Hindlimb muscle (tissue), 1 donor: ENCODE measurements at regions not wholly inside any gene's neighbourhood (a gene's known extent, or its start where the extent isn't known, plus 50 kb on each side); places are given as distances from the start of the nearest gene placed in this dataset.

Experiments
- DNase-seq: peaks from one replicate; pipeline ENCODE4 v3.0.0-alpha.2; 2013

DNA sequence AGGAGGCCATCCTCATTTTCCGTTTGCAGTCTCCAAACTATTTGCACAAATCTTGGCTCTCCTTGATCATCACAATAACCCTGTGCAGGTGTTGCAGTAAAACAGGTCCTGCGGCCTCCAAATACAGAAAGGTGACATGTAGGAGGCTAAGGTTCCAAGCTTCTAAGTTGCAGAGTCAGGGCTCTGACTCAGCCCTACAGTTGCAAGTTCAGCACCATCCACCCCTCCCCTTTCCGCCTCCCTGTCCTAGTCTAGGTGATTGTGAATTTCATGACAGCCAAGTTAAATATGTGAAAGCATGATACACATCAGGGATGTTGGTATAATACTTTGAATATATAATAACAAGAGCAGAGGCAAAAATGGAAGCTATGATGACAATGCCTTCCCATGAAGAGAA is 317.3 kb upstream of the CDH4 start:
- no peak for DNase-seq

DNA sequence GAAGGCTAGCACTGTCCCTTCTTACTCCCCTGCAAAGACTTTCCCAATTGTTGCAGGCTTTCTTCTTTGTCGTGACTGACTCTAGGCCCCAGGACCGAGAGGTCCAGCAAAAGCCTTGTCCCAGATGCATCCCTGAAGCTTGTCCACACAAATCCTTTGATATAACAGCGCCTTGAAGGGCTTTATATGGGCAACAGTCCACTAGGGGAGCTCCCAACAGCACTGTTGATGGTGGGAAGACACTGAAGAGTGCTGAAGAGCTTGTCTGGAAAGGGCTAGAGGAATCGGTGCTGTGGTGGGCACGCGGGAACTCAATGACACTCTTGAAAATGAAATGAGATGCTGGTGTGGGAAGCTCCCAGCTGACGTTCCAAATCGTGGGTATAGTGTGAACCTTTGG is 316.1 kb upstream of the CDH4 start:
- DNase-seq = no peak

- DNase-seq = peak; percentile 2
These were observed 314.5 kb upstream of the CDH4 start for GRCh38 chr20:60937585-60937984.

DNA sequence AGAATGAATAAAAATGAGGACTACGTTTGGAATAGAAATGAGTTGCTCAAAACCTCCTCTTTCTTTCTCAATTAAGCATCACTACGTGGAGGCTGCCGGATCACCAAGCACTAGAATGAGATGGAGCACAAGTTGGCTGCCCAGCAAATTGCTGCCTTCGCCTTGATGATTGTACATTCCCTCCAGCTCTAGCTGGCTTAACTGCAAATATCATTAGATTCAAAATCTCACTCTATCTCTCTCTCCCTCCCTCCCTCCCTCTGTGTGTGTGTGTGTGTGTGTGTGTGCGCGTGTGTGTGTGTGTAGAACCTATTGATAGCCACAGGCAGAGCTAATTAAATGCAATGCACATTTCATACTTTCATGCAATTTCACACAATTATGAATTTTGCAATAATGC is 310.7 kb upstream of the CDH4 start:
- DNase-seq = no peak

DNA sequence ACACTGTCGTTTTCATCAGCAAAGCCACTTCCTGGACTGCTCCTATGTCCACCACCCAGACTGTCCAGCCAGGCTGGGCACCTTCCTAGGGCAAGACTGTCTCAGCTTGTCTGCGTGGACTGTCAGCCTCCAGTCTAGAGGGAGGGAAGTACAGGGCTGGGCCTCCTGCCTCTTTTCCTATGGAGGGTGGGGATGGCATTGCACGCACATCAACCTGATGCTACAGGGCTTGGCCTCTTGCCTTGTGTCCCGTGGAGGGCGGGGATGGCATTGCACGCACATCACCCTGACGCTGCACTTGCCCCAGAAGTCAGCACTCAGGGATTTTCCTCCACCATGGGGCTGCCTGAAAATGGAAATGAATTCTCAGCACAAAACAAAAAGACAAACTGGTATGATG is 304.2 kb upstream of the CDH4 start:
- DNase-seq = no peak

DNA sequence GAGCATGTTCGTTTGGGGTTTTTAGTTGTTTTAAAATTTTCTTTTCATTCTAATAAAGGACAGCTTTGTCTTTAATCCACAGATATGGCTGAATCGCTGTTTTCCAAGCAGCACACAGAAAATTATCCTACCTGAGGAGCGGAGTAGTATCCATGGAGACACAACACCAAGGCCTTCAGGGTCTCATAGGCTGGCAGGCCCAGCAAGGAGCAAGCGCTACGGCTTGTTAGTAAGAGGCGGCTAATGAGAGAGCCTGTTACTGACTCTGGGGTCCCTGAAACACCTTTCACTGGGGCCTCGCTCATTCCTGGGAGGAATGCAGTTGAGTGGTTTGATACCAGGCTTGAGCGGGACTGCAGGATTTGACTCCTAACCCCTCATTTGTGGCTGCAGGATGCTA is 303.8 kb upstream of the CDH4 start:
- DNase-seq = no peak

- DNase-seq = no peak
These were observed 301.5 kb upstream of the CDH4 start for GRCh38 chr20:60950561-60950960.

DNA sequence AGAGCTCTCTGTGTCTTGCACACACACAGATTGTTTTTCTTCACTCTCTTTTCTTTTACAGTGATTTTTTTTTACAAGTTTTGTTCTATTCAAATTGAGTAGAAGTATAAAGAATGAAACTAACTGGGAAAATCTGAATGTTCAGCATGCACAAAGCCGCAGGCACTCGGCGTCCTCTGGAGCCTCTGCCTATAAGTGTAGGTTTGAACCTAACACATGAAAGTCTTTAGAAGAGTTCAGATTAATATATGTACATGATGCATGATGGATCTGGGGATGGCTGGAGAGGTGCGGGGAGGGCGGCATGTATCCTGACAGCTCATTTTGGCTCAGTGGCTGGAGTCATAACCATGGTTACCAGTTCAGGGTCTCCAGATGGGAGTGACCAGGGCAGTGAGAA is 301.1 kb upstream of the CDH4 start:
- DNase-seq = no peak

DNA sequence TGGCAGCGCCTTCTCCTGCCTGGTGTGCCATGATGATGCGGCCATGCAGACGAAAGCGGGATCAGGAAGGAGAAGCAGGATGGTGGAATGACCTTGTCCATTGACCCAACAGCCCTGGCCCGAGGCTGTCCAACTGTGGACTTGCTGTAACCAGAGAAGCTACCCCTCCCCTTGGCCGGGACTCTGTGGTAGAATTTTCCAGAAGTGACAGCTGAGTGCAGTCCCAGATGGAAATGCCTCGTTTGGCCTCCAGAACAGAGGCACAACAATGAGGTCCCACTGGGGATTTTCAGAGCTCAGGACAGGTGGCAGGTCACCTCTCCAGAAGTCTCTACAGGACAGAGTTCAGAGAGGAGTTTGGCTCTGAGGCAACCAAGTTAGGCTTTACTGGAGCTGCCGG is 299.2 kb upstream of the CDH4 start:
- DNase-seq = no peak

DNA sequence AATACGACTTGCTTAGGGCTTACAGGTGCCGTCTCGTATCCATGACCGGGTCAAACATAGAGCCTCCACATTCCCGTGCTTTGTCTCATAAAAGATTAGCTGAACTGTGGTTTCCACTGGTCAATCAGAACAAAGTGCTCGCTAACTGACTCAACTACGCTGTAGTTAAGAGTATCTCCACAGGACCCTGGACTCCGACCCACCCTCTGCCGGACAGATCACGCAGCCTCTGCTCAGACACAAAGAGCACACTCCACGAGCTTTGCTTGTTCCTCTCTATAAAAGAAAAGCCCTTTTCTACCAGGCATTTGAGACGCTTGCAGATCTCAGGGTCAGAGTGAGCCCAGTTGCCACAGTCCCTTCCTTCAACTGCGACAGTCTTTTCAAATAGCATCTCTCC is 298.7 kb upstream of the CDH4 start:
- DNase-seq = no peak

DNA sequence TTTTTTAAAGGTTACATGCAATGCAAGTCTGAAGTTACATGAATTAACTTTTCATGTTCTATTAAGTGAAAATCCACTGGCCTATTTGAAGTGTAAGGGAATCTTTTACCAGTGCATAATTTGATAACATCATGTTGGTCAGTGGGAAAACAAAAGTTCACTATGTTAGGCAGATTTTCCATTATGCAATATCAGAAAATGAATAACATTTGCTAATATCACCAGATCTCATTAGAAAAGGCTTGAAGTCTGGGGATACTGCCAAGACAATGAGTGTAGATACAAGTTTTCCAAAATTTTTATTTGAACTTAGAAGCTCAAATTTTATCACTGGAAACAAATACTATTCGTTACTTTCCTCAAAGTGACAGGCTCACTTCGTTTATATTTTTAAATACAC is 296.4 kb upstream of the CDH4 start:
- DNase-seq = peak; percentile 8

DNA sequence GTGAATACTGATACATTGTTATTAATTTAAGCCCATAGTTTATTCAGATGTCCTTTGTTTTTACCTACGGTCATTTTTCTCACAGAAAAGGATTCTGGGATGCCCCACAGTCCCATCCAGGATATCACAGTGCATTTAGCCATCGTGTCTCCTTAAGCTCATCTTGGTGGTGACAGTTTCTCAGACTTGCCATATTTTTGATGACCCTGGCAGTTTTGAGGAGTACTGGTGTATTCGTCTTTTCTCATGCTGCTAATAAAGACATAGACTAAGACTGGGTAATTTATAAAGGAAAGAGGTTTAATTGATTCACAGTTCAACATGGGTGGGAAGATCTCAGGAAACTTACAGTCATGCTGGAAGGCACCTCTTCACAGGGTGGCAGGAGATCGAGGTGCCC is 295.9 kb upstream of the CDH4 start:
- no peak for DNase-seq

DNA sequence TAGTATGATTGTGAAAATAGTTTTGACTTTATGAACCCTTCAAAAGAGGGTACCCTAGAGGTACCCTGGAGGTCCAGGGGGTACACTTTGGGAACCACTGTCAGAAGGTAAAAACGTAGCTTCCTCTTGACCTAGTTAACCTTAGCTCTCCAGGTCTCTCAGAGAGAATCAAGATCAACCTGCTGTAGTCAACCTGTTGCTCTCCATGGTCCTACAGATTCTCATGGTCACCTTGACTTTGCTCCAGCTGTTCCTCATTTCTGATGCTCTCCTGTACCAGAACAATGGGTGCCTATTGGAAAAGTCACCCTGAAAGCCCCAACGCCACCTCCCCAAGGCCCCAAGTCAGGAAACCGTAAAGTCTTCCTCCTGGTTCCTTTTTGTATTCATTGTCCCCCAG is 294.4 kb upstream of the CDH4 start:
- no peak for DNase-seq

DNA sequence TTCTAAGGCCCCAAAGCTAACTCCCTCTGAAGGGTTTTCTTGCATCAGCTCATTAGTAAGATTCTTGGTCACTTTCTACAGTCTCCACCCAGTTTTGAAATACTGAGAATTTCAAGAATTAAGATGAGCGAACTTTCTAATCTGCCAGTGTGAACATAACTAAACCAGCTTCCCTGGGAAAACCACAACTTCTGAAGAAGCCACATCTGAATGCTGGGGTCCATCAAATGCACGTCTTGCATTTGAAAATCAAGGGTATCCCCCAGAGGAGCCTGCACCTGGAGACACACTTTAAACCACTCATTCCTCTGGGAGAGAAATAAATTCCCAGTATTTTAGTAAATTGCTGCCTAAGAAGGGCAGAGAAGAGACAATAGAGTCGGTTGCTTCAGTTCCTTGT is 292.1 kb upstream of the CDH4 start:
- DNase-seq = no peak

GRCh38 chr20:60960500-60960899 is 291.6 kb upstream of the CDH4 start:
- no peak for DNase-seq

- no peak for DNase-seq
These were observed 290.5 kb upstream of the CDH4 start for GRCh38 chr20:60961551-60961950.

DNA sequence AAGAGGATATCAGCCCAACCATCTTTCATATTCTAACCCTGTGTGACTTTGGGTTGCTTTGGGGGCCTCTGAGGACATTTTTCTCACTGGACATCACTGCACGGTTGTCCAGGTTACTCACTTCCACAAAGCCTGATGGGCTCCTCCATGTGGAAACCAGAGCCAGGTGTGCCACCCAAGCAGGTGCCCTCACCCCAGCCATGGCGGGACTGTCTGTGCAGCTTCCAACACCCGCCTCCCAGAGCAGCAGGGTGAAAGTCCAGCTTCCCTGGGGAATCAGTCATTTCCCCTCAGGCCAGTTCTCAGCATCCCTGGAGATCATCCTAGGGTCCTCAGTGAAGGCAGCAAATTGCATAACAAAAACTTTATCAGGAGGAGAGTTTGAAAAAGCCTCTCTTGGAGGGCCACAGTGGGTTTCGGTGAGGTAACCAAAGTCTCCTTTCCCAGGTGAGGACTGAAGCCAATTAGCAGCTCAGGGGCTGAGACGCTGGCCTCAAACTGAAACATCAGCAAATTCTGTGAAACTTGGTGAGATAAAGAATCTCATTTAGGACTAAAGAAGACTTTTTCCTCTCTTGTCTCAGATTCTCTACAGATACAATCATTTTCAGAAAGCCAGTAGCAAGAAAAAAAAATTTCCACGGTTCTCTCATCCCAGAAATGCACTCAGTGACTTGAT is 289.6 kb upstream of the CDH4 start:
- DNase-seq = no peak

DNA sequence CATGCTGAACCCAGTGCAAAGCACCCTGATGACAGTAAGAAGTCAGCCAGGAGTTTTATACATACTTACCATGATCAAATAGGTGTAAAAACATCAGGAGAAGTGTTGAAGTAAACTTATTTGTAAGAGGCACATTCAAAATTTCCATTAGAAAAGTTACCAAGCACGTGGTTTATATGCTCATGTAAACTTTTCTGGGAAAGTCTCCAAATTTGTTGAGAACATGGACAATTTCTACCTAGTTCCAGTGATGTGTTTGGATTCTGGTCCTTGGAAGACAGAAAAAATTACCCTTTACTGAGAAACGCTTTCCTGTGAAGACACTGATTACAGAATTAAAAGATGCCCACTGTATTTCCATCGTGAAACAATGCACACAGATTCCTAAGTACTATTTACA is 288.9 kb upstream of the CDH4 start:
- no peak for DNase-seq

GRCh38 chr20:60964911-60965310 is 287.1 kb upstream of the CDH4 start:
- DNase-seq = no peak

GRCh38 chr20:60966031-60966430 is 286.0 kb upstream of the CDH4 start:
- DNase-seq = no peak

GRCh38 chr20:60966766-60967165 is 285.3 kb upstream of the CDH4 start:
- no peak for DNase-seq

DNA sequence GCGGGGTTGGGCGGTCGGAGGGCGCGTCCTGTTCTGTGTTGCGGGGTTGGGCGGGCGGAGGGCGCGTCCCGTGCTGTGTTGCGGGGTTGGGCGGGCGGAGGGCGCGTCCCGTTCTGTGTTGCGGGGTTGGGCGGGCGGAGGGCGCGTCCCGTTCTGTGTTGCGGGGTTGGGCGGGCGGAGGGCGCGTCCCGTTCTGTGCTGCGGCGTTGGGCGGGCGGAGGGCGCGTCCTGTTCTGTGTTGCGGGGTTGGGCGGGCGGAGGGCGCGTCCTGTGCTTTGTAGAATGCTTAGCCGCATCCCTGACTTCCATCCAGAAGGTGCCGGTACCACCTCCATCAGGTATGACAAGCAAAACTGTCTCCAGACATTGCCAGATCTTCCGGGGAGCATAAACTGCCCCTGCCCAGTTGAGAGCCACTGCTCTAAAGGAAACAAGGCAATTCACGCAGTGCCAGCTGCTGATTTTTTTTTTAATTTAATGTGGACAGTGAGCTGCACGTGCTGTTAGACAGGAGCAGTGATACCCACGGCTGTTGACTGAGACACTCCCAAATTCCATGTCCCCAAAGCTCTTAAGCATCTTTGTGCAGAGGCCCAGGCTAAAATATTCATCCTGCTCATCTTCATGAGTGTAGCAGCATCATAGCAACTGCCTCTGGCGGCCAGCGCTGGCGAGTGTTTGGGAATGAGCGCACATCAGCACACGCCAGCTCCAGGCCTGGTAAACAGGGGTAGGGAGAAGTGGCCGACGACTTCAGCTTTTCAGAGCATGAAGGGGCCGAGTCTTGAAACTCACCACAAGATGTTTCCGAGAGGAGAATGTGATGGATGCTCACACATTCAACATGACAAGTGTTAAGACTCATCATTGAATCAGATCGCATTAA is 284.4 kb upstream of the CDH4 start:
- no peak for DNase-seq

GRCh38 chr20:60968853-60969720 is 283.0 kb upstream of the CDH4 start:
- DNase-seq = no peak
